Parathyroid adenoma (tissue), 2 donors: ENCODE measurements at regions not wholly inside any gene's neighbourhood (a gene's known extent, or its start where the extent isn't known, plus 50 kb on each side); places are given as distances from the start of the nearest gene placed in this dataset.

Experiments used
- H2AFZ ChIP-seq: fragments of 300-600 bp; sonication (generic); one replicate; pipeline ENCODE4 v1.7.0; 2017; ENCODE audit warnings: antibody characterized with exemption, mild to moderate bottlenecking
- H3K27ac ChIP-seq: fragments of 300-600 bp; sonication (generic); one replicate; pipeline ENCODE4 v1.7.0; 2017
- H3K27me3 ChIP-seq: fragments of 300-600 bp; sonication (generic); one replicate; pipeline ENCODE4 v1.7.0; 2017; ENCODE audit warnings: low read length; ENCODE audit not compliant: control insufficient read depth, insufficient read depth
- H3K36me3 ChIP-seq: fragments of 300-600 bp; sonication (generic); one replicate; pipeline ENCODE4 v1.7.0; 2017; ENCODE audit warnings: low read length; ENCODE audit not compliant: control insufficient read depth, insufficient read depth
- H3K4me1 ChIP-seq: fragments of 300-600 bp; sonication (generic); one replicate; pipeline ENCODE4 v1.7.0; 2017; ENCODE audit warnings: control low read depth
- H3K4me2 ChIP-seq: fragments of 300-600 bp; sonication (generic); one replicate; pipeline ENCODE4 v1.7.0; 2017; ENCODE audit warnings: low read length
- H3K4me3 ChIP-seq: fragments of 300-600 bp; sonication (generic); one replicate; pipeline ENCODE4 v1.7.0; 2017; ENCODE audit warnings: low read depth, low read length
- H3K79me2 ChIP-seq: fragments of 300-600 bp; sonication (generic); one replicate; pipeline ENCODE4 v1.7.0; 2017; ENCODE audit warnings: control low read depth
- H3K9ac ChIP-seq: fragments of 300-600 bp; sonication (generic); one replicate; pipeline ENCODE4 v1.7.0; 2017; ENCODE audit warnings: mild to moderate bottlenecking
- H3K9me3 ChIP-seq: fragments of 300-600 bp; sonication (generic); one replicate; pipeline ENCODE4 v1.7.0; 2017; ENCODE audit warnings: low read length; ENCODE audit not compliant: control insufficient read depth
- CTCF ChIP-seq: fragments of 300-600 bp; sonication (generic); IDR thresholded peaks from one replicate; pipeline ENCODE4 v1.7.0; 2017; ENCODE audit warnings: antibody characterized with exemption, mild to moderate bottlenecking
- donor health status: primary hyperparathyroidism.

- H3K9ac ChIP-seq, result no peak overlapping the region
- H3K9me3 ChIP-seq, result no peaks in the 10 kb centered on the region
- no peak overlapping the region for H3K4me3 ChIP-seq
- H2AFZ ChIP-seq, result no peak overlapping the region
- no peak overlapping the region for H3K27ac ChIP-seq
- no peaks in the 10 kb centered on the region for H3K36me3 ChIP-seq
- TF ChIP-seq CTCF, result no peak
- no peaks in the 10 kb centered on the region for H3K79me2 ChIP-seq
- no peaks in the 10 kb centered on the region for H3K4me1 ChIP-seq
- no peak overlapping the region for H3K4me2 ChIP-seq
- H3K27me3 ChIP-seq, result no peaks in the 10 kb centered on the region
Observed at GRCh38 chr11:127618721-127619120, 618.2 kb upstream of the KIRREL3 start.

- H3K27ac ChIP-seq, result no peak overlapping the region
- no peaks in the 10 kb centered on the region for H3K27me3 ChIP-seq
- no peaks in the 10 kb centered on the region for H3K9me3 ChIP-seq
- H3K4me3 ChIP-seq, result no peak overlapping the region
- no peak for TF ChIP-seq CTCF
- no peak overlapping the region for H3K4me2 ChIP-seq
- H3K4me1 ChIP-seq, result no peaks in the 10 kb centered on the region
- H3K9ac ChIP-seq, result no peak overlapping the region
- no peaks in the 10 kb centered on the region for H3K79me2 ChIP-seq
- no peaks in the 10 kb centered on the region for H3K36me3 ChIP-seq
- H2AFZ ChIP-seq, result no peak overlapping the region
Observed at GRCh38 chr11:127616158-127616557, 615.6 kb upstream of the KIRREL3 start.

GRCh38 chr11:127612607-127613006, 612.0 kb upstream of the KIRREL3 start:
- Histone ChIP-seq H2AFZ (no peak overlapping the region), H3K4me1 (no peaks in the 10 kb centered on the region), H3K4me2 (no peak overlapping the region), H3K27me3 (no peaks in the 10 kb centered on the region), H3K79me2 (no peaks in the 10 kb centered on the region), H3K4me3 (no peak overlapping the region), H3K9me3 (no peaks in the 10 kb centered on the region), H3K9ac (no peak overlapping the region), H3K27ac (no peak overlapping the region), H3K36me3 (no peaks in the 10 kb centered on the region)
- TF ChIP-seq CTCF, result no peak

GRCh38 chr11:127609025-127609773, 608.6 kb upstream of the KIRREL3 start:
- H3K36me3 ChIP-seq, result no peaks in the 10 kb centered on the region
- no peak for TF ChIP-seq CTCF
- H3K4me1 ChIP-seq, result no peaks in the 10 kb centered on the region
- no peak overlapping the region for H3K27ac ChIP-seq
- no peaks in the 10 kb centered on the region for H3K9me3 ChIP-seq
- H3K4me3 ChIP-seq, result no peak overlapping the region
- H3K79me2 ChIP-seq, result no peaks in the 10 kb centered on the region
- H2AFZ ChIP-seq, result no peak overlapping the region
- H3K27me3 ChIP-seq, result no peaks in the 10 kb centered on the region
- H3K4me2 ChIP-seq, result no peak overlapping the region
- no peak overlapping the region for H3K9ac ChIP-seq

GRCh38 chr11:127607487-127608085, 607.0 kb upstream of the KIRREL3 start:
- H3K27me3 ChIP-seq, result no peaks in the 10 kb centered on the region
- no peak for TF ChIP-seq CTCF
- no peak overlapping the region for H3K4me3 ChIP-seq
- H3K4me2 ChIP-seq, result no peak overlapping the region
- H3K36me3 ChIP-seq, result no peaks in the 10 kb centered on the region
- no peak overlapping the region for H2AFZ ChIP-seq
- H3K27ac ChIP-seq, result no peak overlapping the region
- no peaks in the 10 kb centered on the region for H3K9me3 ChIP-seq
- no peaks in the 10 kb centered on the region for H3K79me2 ChIP-seq
- H3K9ac ChIP-seq, result no peak overlapping the region
- H3K4me1 ChIP-seq, result no peaks in the 10 kb centered on the region
